Activated naive CD4-positive, alpha-beta T cell treated with anti-CD3 and anti-CD28 coated beads, Interleukin-2, amount 10 ng/mL, durations not matched to agents 7 days and 5 days (primary cell): ENCODE measurements at regions not wholly inside any gene's neighbourhood (a gene's known extent, or its start where the extent isn't known, plus 50 kb on each side); places are given as distances from the start of the nearest gene placed in this dataset.
"Not testable (repeated sequence)": the region's sequence is repeated elsewhere in the genome, so short reads cannot be mapped to it uniquely, and the experiment has no call there.

Source experiments
- CTCF ChIA-PET: fragments of 350-600 bp; sonication (Branson Sonifier 250); formaldehyde crosslinking; loops from one replicate; lab custom pipeline; 2021; ENCODE audit warnings: antibody characterized with exemption; lab: Charles Lee
- DNase-seq: peaks from one replicate; pipeline ENCODE4 v3.0.0-alpha.2; 2020
- H3K27ac Mint-ChIP-seq: one replicate; pipeline ENCODE4 v1.8.0; 2021; ENCODE audit warnings: mild to moderate bottlenecking, moderate library complexity, mixed read lengths
- H3K27me3 Mint-ChIP-seq: one replicate; pipeline ENCODE4 v1.8.0; 2021; ENCODE audit warnings: mild to moderate bottlenecking, mixed read lengths
- H3K36me3 Mint-ChIP-seq: one replicate; pipeline ENCODE4 v1.8.0; 2021; ENCODE audit warnings: mixed read lengths
- H3K4me1 Mint-ChIP-seq: one replicate; pipeline ENCODE4 v1.8.0; 2021; ENCODE audit warnings: mixed read lengths
- H3K4me3 Mint-ChIP-seq: one replicate; pipeline ENCODE4 v1.8.0; 2021; ENCODE audit warnings: mild to moderate bottlenecking, moderate library complexity, mixed read lengths
- H3K9me3 Mint-ChIP-seq: one replicate; pipeline ENCODE4 v1.8.0; 2021; ENCODE audit warnings: mixed read lengths

GRCh38 chr2:2492800-2493199, 161.7 kb upstream of the MYT1L start:
- Mint-ChIP-seq H3K4me1 (no peaks in the 10 kb centered on the region), H3K9me3 (no peaks in the 10 kb centered on the region), H3K36me3 (no peaks in the 10 kb centered on the region), H3K27me3 (no peaks in the 10 kb centered on the region), H3K4me3 (no peak overlapping the region), H3K27ac (no peak overlapping the region)
- DNase-seq: no peak
- CTCF ChIA-PET: no interaction called here

GRCh38 chr2:2491964-2492363, 160.9 kb upstream of the MYT1L start:
- Mint-ChIP-seq H3K27ac (no peak overlapping the region), H3K4me1 (no peaks in the 10 kb centered on the region), H3K9me3 (no peaks in the 10 kb centered on the region), H3K36me3 (no peaks in the 10 kb centered on the region), H3K4me3 (no peak overlapping the region), H3K27me3 (no peaks in the 10 kb centered on the region)
- DNase-seq: no peak
- CTCF ChIA-PET: no interaction called here

- DNase-seq: no peak
- H3K36me3 Mint-ChIP-seq: no peaks in the 10 kb centered on the region
- CTCF ChIA-PET: no interaction called here
- no peaks in the 10 kb centered on the region for H3K9me3 Mint-ChIP-seq
- no peaks in the 10 kb centered on the region for H3K4me1 Mint-ChIP-seq
- H3K4me3 Mint-ChIP-seq: no peak overlapping the region
- H3K27me3 Mint-ChIP-seq: no peaks in the 10 kb centered on the region
- H3K27ac Mint-ChIP-seq: no peak overlapping the region
Measured at GRCh38 chr2:2484301-2484700, 153.2 kb upstream of the MYT1L start.

- H3K4me1 Mint-ChIP-seq: no peaks in the 10 kb centered on the region
- no peak for DNase-seq
- no peaks in the 10 kb centered on the region for H3K27me3 Mint-ChIP-seq
- H3K9me3 Mint-ChIP-seq: no peaks in the 10 kb centered on the region
- H3K27ac Mint-ChIP-seq: no peak overlapping the region
- H3K36me3 Mint-ChIP-seq: no peaks in the 10 kb centered on the region
- H3K4me3 Mint-ChIP-seq: no peak overlapping the region
- CTCF ChIA-PET: interaction anchor here (0.7 kb wide), 1 partner anchor 1071 kb away, joined by 3 read pairs; no protein-coding TSS in a partner anchor
Measured at GRCh38 chr2:2482851-2483250, 151.8 kb upstream of the MYT1L start.

GRCh38 chr2:2472881-2473280, 141.8 kb upstream of the MYT1L start:
- Mint-ChIP-seq H3K4me1 (no peaks in the 10 kb centered on the region), H3K4me3 (no peak overlapping the region), H3K27me3 (no peaks in the 10 kb centered on the region), H3K36me3 (no peaks in the 10 kb centered on the region), H3K27ac (no peak overlapping the region), H3K9me3 (no peaks in the 10 kb centered on the region)
- CTCF ChIA-PET: no interaction called here
- DNase-seq: no peak

- DNase-seq: no peak
- Mint-ChIP-seq H3K4me1 (no peaks in the 10 kb centered on the region), H3K36me3 (no peaks in the 10 kb centered on the region), H3K27ac (no peak overlapping the region), H3K4me3 (no peak overlapping the region), H3K9me3 (no peaks in the 10 kb centered on the region), H3K27me3 (no peaks in the 10 kb centered on the region)
- CTCF ChIA-PET: no interaction called here
Measured at GRCh38 chr2:2472044-2472443, 141.0 kb upstream of the MYT1L start.

- DNase-seq: no peak
- Mint-ChIP-seq H3K27ac (no peak overlapping the region), H3K4me1 (no peaks in the 10 kb centered on the region), H3K9me3 (no peaks in the 10 kb centered on the region), H3K27me3 (no peaks in the 10 kb centered on the region), H3K36me3 (no peaks in the 10 kb centered on the region), H3K4me3 (no peak overlapping the region)
- CTCF ChIA-PET: no interaction called here
Measured at GRCh38 chr2:2466534-2466933, 135.5 kb upstream of the MYT1L start.

- H3K9me3 Mint-ChIP-seq: no peaks in the 10 kb centered on the region
- H3K4me3 Mint-ChIP-seq: no peak overlapping the region
- no peaks in the 10 kb centered on the region for H3K36me3 Mint-ChIP-seq
- no peak for DNase-seq
- CTCF ChIA-PET: no interaction called here
- H3K4me1 Mint-ChIP-seq: no peaks in the 10 kb centered on the region
- no peak overlapping the region for H3K27ac Mint-ChIP-seq
- no peaks in the 10 kb centered on the region for H3K27me3 Mint-ChIP-seq
Measured at GRCh38 chr2:2464643-2465042, 133.6 kb upstream of the MYT1L start.

- CTCF ChIA-PET: no interaction called here
- no peaks in the 10 kb centered on the region for H3K9me3 Mint-ChIP-seq
- H3K27ac Mint-ChIP-seq: no peak overlapping the region
- no peaks in the 10 kb centered on the region for H3K4me1 Mint-ChIP-seq
- DNase-seq: no peak
- H3K4me3 Mint-ChIP-seq: no peak overlapping the region
- no peaks in the 10 kb centered on the region for H3K36me3 Mint-ChIP-seq
- H3K27me3 Mint-ChIP-seq: no peaks in the 10 kb centered on the region
Measured at GRCh38 chr2:2464094-2464493, 133.0 kb upstream of the MYT1L start.

GRCh38 chr2:2456721-2457120, 125.6 kb upstream of the MYT1L start:
- Mint-ChIP-seq H3K9me3 (no peaks in the 10 kb centered on the region), H3K4me3 (no peak overlapping the region), H3K27ac (no peak overlapping the region), H3K36me3 (no peaks in the 10 kb centered on the region), H3K4me1 (no peaks in the 10 kb centered on the region), H3K27me3 (no peaks in the 10 kb centered on the region)
- CTCF ChIA-PET: no interaction called here
- DNase-seq: no peak

GRCh38 chr2:2455151-2455550, 124.1 kb upstream of the MYT1L start:
- H3K27me3 Mint-ChIP-seq: no peaks in the 10 kb centered on the region
- H3K27ac Mint-ChIP-seq: no peak overlapping the region
- no peaks in the 10 kb centered on the region for H3K36me3 Mint-ChIP-seq
- H3K4me3 Mint-ChIP-seq: no peak overlapping the region
- no peak for DNase-seq
- no peaks in the 10 kb centered on the region for H3K4me1 Mint-ChIP-seq
- no peaks in the 10 kb centered on the region for H3K9me3 Mint-ChIP-seq
- CTCF ChIA-PET: no interaction called here

- H3K27me3 Mint-ChIP-seq: no peaks in the 10 kb centered on the region
- no peak for DNase-seq
- H3K27ac Mint-ChIP-seq: no peak overlapping the region
- no peak overlapping the region for H3K4me3 Mint-ChIP-seq
- no peaks in the 10 kb centered on the region for H3K4me1 Mint-ChIP-seq
- CTCF ChIA-PET: no interaction called here
- no peaks in the 10 kb centered on the region for H3K36me3 Mint-ChIP-seq
- no peaks in the 10 kb centered on the region for H3K9me3 Mint-ChIP-seq
Measured at GRCh38 chr2:2452961-2453360, 121.9 kb upstream of the MYT1L start.

- H3K27ac Mint-ChIP-seq, H3K4me1 Mint-ChIP-seq, H3K36me3 Mint-ChIP-seq, H3K4me3 Mint-ChIP-seq, H3K9me3 Mint-ChIP-seq, DNase-seq, CTCF ChIA-PET, H3K27me3 Mint-ChIP-seq: not testable (repeated sequence)
Measured at GRCh38 chr2:2451275-2451674, 120.2 kb upstream of the MYT1L start.

GRCh38 chr2:2448178-2448577, 117.1 kb upstream of the MYT1L start:
- Mint-ChIP-seq H3K36me3 (no peaks in the 10 kb centered on the region), H3K4me3 (no peak overlapping the region), H3K27ac (no peak overlapping the region), H3K27me3 (no peaks in the 10 kb centered on the region), H3K4me1 (no peaks in the 10 kb centered on the region), H3K9me3 (no peaks in the 10 kb centered on the region)
- no peak for DNase-seq
- CTCF ChIA-PET: no interaction called here

- DNase-seq: no peak
- Mint-ChIP-seq H3K4me3 (no peak overlapping the region), H3K36me3 (no peaks in the 10 kb centered on the region), H3K27me3 (no peaks in the 10 kb centered on the region), H3K4me1 (no peaks in the 10 kb centered on the region), H3K9me3 (no peaks in the 10 kb centered on the region), H3K27ac (no peak overlapping the region)
- CTCF ChIA-PET: no interaction called here
Measured at GRCh38 chr2:2422621-2423020, 91.5 kb upstream of the MYT1L start.

GRCh38 chr2:2413525-2413924, 82.5 kb upstream of the MYT1L start:
- no peak for DNase-seq
- Mint-ChIP-seq H3K4me1 (no peaks in the 10 kb centered on the region), H3K27me3 (no peaks in the 10 kb centered on the region), H3K36me3 (no peaks in the 10 kb centered on the region), H3K27ac (no peak overlapping the region), H3K9me3 (no peaks in the 10 kb centered on the region), H3K4me3 (no peak overlapping the region)
- CTCF ChIA-PET: interaction anchor here (1.0 kb wide), 1 partner anchor 23 kb away, joined by 3 read pairs; no protein-coding TSS in a partner anchor
